ENCODE measurements at regions not wholly inside any gene's neighbourhood (a gene's known extent, or its start where the extent isn't known, plus 50 kb on each side); places are given as distances from the start of the nearest gene placed in this dataset.

GRCh38 chr1:209116705-209117104 lies 466.8 kb upstream of the CAMK1G start:
- no peak for TF ChIP-seq CTBP1 (IDR thresholded peaks at IDR 0.05; ENCODE audit: borderline replicate concordance)
- TF ChIP-seq SUZ12 (IDR thresholded peaks at IDR 0.05): no peak
- no peak for TF ChIP-seq SP1 (IDR thresholded peaks at IDR 0.05)
- TF ChIP-seq ZNF384 (IDR thresholded peaks at IDR 0.05): no peak
- TF ChIP-seq FOXK2 (IDR thresholded peaks at IDR 0.05): no peak
